ENCODE measurements at regions not wholly inside any gene's neighbourhood (a gene's known extent, or its start where the extent isn't known, plus 50 kb on each side); places are given as distances from the start of the nearest gene placed in this dataset.

- no peak for TF ChIP-seq ZNF462 (CRISPR knock-in tag; IDR thresholded peaks at IDR 0.05)
- TF ChIP-seq EZH2 (IDR thresholded peaks at IDR 0.05; ENCODE audit: low read depth, unreplicated experiment), result no peak
Measured at GRCh38 chr7:45985902-45986301, 64.8 kb upstream of the IGFBP3 start (continued).

GRCh38 chr7:45984386-45985295 is 63.6 kb upstream of the IGFBP3 start:
- no peaks in the 10 kb centered on the region for H3K79me2 ChIP-seq (replicated peaks; ENCODE audit: insufficient read depth)
- no peak overlapping the region for H3K27ac ChIP-seq (ENCODE audit: low read depth)
- no peak overlapping the region for H2AFZ ChIP-seq
- H3K4me3 ChIP-seq, result no peak overlapping the region
- H3K27me3 Mint-ChIP-seq (ENCODE audit: insufficient read depth, low read depth, poor library complexity), result peaks cover 15% of the 10 kb centered on the region
- H3K36me3 Mint-ChIP-seq (ENCODE audit: low read depth), result peaks cover 17% of the 10 kb centered on the region
- H3K27me3 ChIP-seq (ENCODE audit: insufficient read depth), result no peaks in the 10 kb centered on the region
- H3K4me1 ChIP-seq (ENCODE audit: insufficient read depth), result no peaks in the 10 kb centered on the region
- H3K4me1 Mint-ChIP-seq, result no peaks in the 10 kb centered on the region; the same call in 2 of the 3 replicates
- peaks cover 9% of the 10 kb centered on the region; the same call in 1 of the 2 replicates for H3K9me2 ChIP-seq (ENCODE audit: insufficient read depth)
- no peak for DNase-seq (ENCODE audit: low spot score)
- TF ChIP-seq POLR2AphosphoS5 (IDR thresholded peaks at IDR 0.05; ENCODE audit: low read depth) (no peak), CTCF (conservative IDR thresholded peaks at IDR 0.05; ENCODE audit: low read depth in 2 of 2) (peak in 1 of 2 experiments; percentile 46; a peak in 2 of 4 replicates)
- H3K4me2 ChIP-seq, result no peak overlapping the region
- H3F3A ChIP-seq (replicated peaks; ENCODE audit: low read depth), result no peaks in the 10 kb centered on the region
- no peaks in the 10 kb centered on the region; the same call in 1 of the 2 replicates for H3K36me3 ChIP-seq (ENCODE audit: insufficient read depth)
- peaks cover 22% of the 10 kb centered on the region for H3K9me3 Mint-ChIP-seq
- no peak overlapping the region for H3K4me3 Mint-ChIP-seq
- ATAC-seq, result no peak
- no peak overlapping the region for H3K27ac Mint-ChIP-seq
- H4K20me1 ChIP-seq (replicated peaks; ENCODE audit: insufficient read depth), result no peaks in the 10 kb centered on the region
